AG09319 (cell line): ENCODE measurements at regions not wholly inside any gene's neighbourhood (a gene's known extent, or its start where the extent isn't known, plus 50 kb on each side); places are given as distances from the start of the nearest gene placed in this dataset.
"Not testable (repeated sequence)": the region's sequence is repeated elsewhere in the genome, so short reads cannot be mapped to it uniquely, and the experiment has no call there.

ENCODE experiments used
- DNase-seq: peaks from one replicate; pipeline ENCODE4 v3.0.0-alpha.2; 2010; ENCODE audit warnings: low read depth; ENCODE audit errors: extremely low read depth
- TF ChIP-seq, protein P1 (sequence below): IDR thresholded peaks from 2 replicates; pipeline ENCODE4 v1.5.1; 2011; ENCODE audit warnings: low read depth, mild to moderate bottlenecking, inconsistent platforms, low read length, moderate library complexity

- TF ChIP-seq, protein P1, sequence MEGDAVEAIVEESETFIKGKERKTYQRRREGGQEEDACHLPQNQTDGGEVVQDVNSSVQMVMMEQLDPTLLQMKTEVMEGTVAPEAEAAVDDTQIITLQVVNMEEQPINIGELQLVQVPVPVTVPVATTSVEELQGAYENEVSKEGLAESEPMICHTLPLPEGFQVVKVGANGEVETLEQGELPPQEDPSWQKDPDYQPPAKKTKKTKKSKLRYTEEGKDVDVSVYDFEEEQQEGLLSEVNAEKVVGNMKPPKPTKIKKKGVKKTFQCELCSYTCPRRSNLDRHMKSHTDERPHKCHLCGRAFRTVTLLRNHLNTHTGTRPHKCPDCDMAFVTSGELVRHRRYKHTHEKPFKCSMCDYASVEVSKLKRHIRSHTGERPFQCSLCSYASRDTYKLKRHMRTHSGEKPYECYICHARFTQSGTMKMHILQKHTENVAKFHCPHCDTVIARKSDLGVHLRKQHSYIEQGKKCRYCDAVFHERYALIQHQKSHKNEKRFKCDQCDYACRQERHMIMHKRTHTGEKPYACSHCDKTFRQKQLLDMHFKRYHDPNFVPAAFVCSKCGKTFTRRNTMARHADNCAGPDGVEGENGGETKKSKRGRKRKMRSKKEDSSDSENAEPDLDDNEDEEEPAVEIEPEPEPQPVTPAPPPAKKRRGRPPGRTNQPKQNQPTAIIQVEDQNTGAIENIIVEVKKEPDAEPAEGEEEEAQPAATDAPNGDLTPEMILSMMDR, result no peak
- no peak for DNase-seq
Observed at GRCh38 chr15:53202876-53203275, 412.7 kb upstream of the ONECUT1 start.

DNA sequence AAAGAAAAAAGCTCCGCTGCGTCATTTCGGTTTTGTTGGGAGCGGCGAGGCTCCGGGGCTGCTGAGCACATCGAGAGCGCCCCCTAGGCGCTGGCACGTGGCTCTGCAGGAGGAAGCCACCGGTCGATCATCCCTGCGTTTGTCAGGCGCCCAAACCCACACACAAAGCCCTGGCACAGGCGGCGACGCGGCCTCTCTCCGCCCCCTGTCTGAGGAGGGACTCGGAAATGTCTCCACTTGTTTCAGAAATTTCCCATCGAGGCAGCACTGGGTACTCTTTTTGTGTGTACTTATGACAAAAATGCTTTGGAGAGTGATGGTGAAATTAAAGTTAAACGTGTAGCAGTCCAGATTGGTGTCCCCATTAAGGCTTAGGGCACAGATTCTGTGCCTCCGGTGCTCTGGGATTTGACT lies 407.3 kb upstream of the ONECUT1 start:
- DNase-seq, result no peak
- TF ChIP-seq, protein P1, result peak; percentile 39

DNA sequence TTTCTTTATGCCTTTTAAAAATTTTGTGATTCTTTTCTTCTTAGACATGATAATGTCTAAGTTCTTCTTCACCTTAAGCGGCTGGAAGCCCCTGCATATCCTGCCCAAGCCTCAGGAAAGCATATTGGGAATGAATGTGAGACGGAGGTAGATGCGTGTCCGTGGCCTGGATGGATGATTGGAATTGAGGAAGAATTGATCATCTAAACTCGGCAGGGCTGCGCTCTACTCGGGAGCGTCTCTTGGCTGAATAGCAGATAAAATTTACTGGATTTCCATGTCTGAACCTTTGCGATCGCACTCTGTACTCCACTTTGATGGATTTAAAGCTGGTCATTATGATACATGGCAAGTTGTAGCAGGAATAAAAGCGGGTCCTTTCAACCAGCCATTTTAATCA lies 406.7 kb upstream of the ONECUT1 start:
- TF ChIP-seq, protein P1, result no peak
- DNase-seq, result no peak

DNA sequence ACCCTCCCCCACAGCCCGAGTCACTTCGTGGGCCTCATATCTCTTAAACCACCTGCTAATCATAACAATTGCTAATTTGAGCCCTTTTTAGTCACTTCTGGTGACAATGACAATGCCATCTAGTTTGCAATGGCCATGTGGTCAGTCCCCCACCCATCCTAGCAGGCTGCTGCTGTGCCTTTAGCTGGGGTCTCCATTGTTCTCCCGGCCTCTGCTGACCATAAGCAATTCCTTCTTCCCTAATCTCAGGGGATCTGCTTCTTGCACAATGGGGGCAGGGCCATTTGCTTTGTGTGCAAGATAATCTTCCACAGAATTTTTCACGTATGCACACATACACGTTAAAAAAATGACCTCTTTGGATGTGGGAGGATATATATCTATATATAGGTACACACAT lies 406.1 kb upstream of the ONECUT1 start:
- TF ChIP-seq, protein P1, result no peak
- no peak for DNase-seq

- no peak for DNase-seq
- TF ChIP-seq, protein P1, result no peak
Observed at GRCh38 chr15:53193149-53193548, 403.0 kb upstream of the ONECUT1 start.

DNA sequence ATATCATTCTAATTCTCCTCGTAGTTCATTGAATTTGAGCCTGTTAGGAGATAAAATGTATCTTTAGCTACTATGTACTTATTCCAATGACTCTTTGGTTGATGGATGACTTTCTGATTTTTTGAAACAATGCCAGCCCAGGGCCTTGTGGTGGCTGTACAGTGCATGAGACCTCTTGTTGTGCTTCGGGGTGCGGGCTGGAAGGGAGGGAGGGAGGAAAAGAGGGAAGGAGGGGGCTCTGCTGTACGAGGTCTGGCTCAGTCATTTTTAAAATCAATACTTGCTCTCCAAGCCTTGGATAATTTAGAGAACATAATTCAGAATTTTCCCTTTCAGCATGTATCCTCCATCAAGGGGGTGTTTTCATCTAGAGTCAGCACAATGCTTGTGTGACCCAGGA lies 399.7 kb upstream of the ONECUT1 start:
- no peak for DNase-seq
- TF ChIP-seq, protein P1, result no peak

GRCh38 chr15:53183449-53183848 lies 393.3 kb upstream of the ONECUT1 start:
- DNase-seq, result not testable (repeated sequence)

- TF ChIP-seq, protein P1, result no peak
- DNase-seq, result no peak
Observed at GRCh38 chr15:53171571-53171970, 381.4 kb upstream of the ONECUT1 start.
